K562 (cell line): ENCODE measurements at regions not wholly inside any gene's neighbourhood (a gene's known extent, or its start where the extent isn't known, plus 50 kb on each side); places are given as distances from the start of the nearest gene placed in this dataset.

Source experiments
- ATAC-seq: fragments of 200-7000 bp; cut with Tn5 transposase; 3 replicates; pipeline ENCODE4 v1.9.1; 2020; ENCODE audit warnings: moderate library complexity
- BruUV-seq: library from RNA; stranded (reverse); fragments of 400-500 nt; replicated peaks from 2 replicates; lab custom pipeline; 2021; lab: Mats Ljungman, UMichigan
- CTCF ChIA-PET: fragments of 300-600 bp; formaldehyde crosslinking; extraction: SDS; loops from one replicate; lab custom pipeline; 2021; ENCODE audit warnings: low intra/inter-chr PET ratio; lab: Yijun Ruan, JAX
- POLR2A ChIA-PET: fragments of 300-600, 350-650 bp; sonication (Branson Sonifier 250); formaldehyde crosslinking; extraction: SDS; loops from one replicate; lab custom pipeline; 2021; ENCODE audit warnings: antibody characterized with exemption, inconsistent platforms; lab: Yijun Ruan, JAX
- DNase-seq, 4 experiments: peaks; one replicate each; pipeline versions ENCODE4 v3.0.0 to v3.0.0-alpha.2; 2011 to 2018; ENCODE audit warnings: low spot score in 3 of 4, mixed read lengths in 3 of 4; ENCODE audit errors: extremely low read depth in 1 of 4
- FAIRE-seq: peaks from 2 replicates; lab custom pipeline; 2011; peaks lifted over from hg19 to GRCh38; lab: Jason Lieb, UNC
- H2AFZ ChIP-seq: 2 replicates; pipeline ENCODE4 v1.6.0; 2011; ENCODE audit warnings: low read depth, low read length, control low read depth, inconsistent platforms
- H3K27ac ChIP-seq: fragments of 200-600 bp; 3 replicates; pipeline ENCODE4 v1.8.0; 2011; ENCODE audit warnings: low read depth, mild to moderate bottlenecking, control low read depth, inconsistent platforms, low read length, moderate library complexity, mixed read lengths; ENCODE audit errors: extremely low read depth
- H3K27me3 ChIP-seq, 2 experiments: fragments of 300-600 bp in 1 of 2; 2 replicates in 1 of 2; 3 replicates in 1 of 2; pipeline versions ENCODE4 v1.6.0 to v1.8.0; 2011; ENCODE audit warnings: inconsistent platforms in 2 of 2, low read length in 2 of 2, mild to moderate bottlenecking in 1 of 2, mixed read lengths in 1 of 2, moderate library complexity in 1 of 2; ENCODE audit not compliant: control insufficient read depth in 2 of 2, insufficient read depth in 2 of 2
- H3K36me3 ChIP-seq: fragments of 300-600 bp; 3 replicates; pipeline ENCODE4 v1.8.0; 2011; ENCODE audit warnings: mild to moderate bottlenecking, low read length, inconsistent platforms; ENCODE audit not compliant: control insufficient read depth, insufficient read depth
- H3K4me1 ChIP-seq, 2 experiments: fragments of 200-600 bp in 1 of 2; replicated peaks in 1 of 2; 2 replicates in 1 of 2; 3 replicates in 1 of 2; pipeline versions ENCODE4 v1.5.1 to v1.8.0; 2011; ENCODE audit warnings: inconsistent platforms in 2 of 2, low read length in 2 of 2, mild to moderate bottlenecking in 1 of 2, mixed read lengths in 1 of 2, moderate library complexity in 1 of 2; ENCODE audit not compliant: control insufficient read depth in 2 of 2, insufficient read depth in 2 of 2
- H3K4me2 ChIP-seq: 2 replicates; pipeline ENCODE4 v1.6.1; 2011; ENCODE audit warnings: low read length, control low read depth, inconsistent platforms, mixed read lengths; ENCODE audit not compliant: insufficient read depth
- H3K4me3 ChIP-seq: fragments of 200-600 bp; sonication (generic), shearing (Covaris generic); 2 replicates; pipeline ENCODE4 v1.5.1; 2016; ENCODE audit warnings: control low read depth, inconsistent platforms
- H3K79me2 ChIP-seq: fragments of 200-600 bp; 3 replicates; pipeline ENCODE4 v1.8.0; 2011; ENCODE audit warnings: low read length, inconsistent platforms; ENCODE audit not compliant: control insufficient read depth, insufficient read depth
- H3K9ac ChIP-seq, 2 experiments: 2 replicates each; pipeline versions ENCODE4 v1.6.0 to v1.6.1; 2011; ENCODE audit warnings: low read depth in 2 of 2, low read length in 2 of 2, control low read depth in 1 of 2, inconsistent platforms in 1 of 2, mild to moderate bottlenecking in 1 of 2, mixed read lengths in 1 of 2; ENCODE audit not compliant: insufficient read depth in 1 of 2
- H3K9me1 ChIP-seq: one replicate; pipeline ENCODE4 v1.6.0; 2011; ENCODE audit warnings: inconsistent platforms, mild to moderate bottlenecking, low read length, moderate library complexity; ENCODE audit not compliant: control insufficient read depth, insufficient read depth
- H3K9me3 ChIP-seq: replicated peaks from 2 replicates; pipeline ENCODE4 v1.5.1; 2011; ENCODE audit warnings: low read depth, low read length, inconsistent platforms; ENCODE audit not compliant: control insufficient read depth, insufficient read depth
- H4K20me1 ChIP-seq: replicated peaks from 2 replicates; pipeline ENCODE4 v1.6.1; 2011; ENCODE audit warnings: low read length, inconsistent platforms, mixed read lengths; ENCODE audit not compliant: control insufficient read depth, insufficient read depth
- CHD4 ChIP-seq: fragments of 200-600 bp; sonication (generic); IDR thresholded peaks from 3 replicates; pipeline ENCODE4 v1.6.1; 2012; ENCODE audit warnings: low read depth, mild to moderate bottlenecking, mixed read lengths, low read length, inconsistent platforms; ENCODE audit not compliant: insufficient read depth, insufficient replicate concordance, poor library complexity, severe bottlenecking
- DIDO1 ChIP-seq: fragments of 450-650 bp; IDR thresholded peaks from 2 replicates; pipeline ENCODE4 v1.6.1; 2016; ENCODE audit warnings: low read depth, missing biosample characterization, missing genetic modification characterization
- ETS2 ChIP-seq: IDR thresholded peaks from 2 replicates; pipeline ENCODE4 v1.6.1; 2016; ENCODE audit warnings: borderline replicate concordance, missing genetic modification characterization, mild to moderate bottlenecking, moderate library complexity, missing compliant biosample characterization; ENCODE audit not compliant: poor library complexity, severe bottlenecking
- FOXP1 ChIP-seq: sonication (generic); formaldehyde crosslinking; IDR thresholded peaks from 2 replicates; pipeline ENCODE4 v1.8.0; 2022; ENCODE audit warnings: mild to moderate bottlenecking, missing genetic modification reagents
- MAFF ChIP-seq: IDR thresholded peaks from 2 replicates; pipeline ENCODE4 v1.6.1; 2012; ENCODE audit warnings: low read length, improper control_type of control experiment
- NUFIP1 ChIP-seq: fragments of 450-650 bp; IDR thresholded peaks from 2 replicates; pipeline ENCODE4 v1.6.1; 2018; ENCODE audit not compliant: partially characterized antibody
- PML ChIP-seq: IDR thresholded peaks from 2 replicates; pipeline ENCODE4 v1.6.1; 2012; ENCODE audit warnings: low read length, inconsistent platforms
- ZC3H4 ChIP-seq: sonication (generic); formaldehyde crosslinking; IDR thresholded peaks from 2 replicates; pipeline ENCODE4 v1.9.0; 2021; ENCODE audit warnings: missing genetic modification reagents, borderline replicate concordance
- ZNF41 ChIP-seq: fragments of 250-450 bp; sonication (Bioruptor Pico); conservative IDR thresholded peaks from 2 replicates; pipeline ENCODE4 v1.4.0; 2020; ENCODE audit warnings: mild to moderate bottlenecking
- ZSCAN32 ChIP-seq: fragments of 450-650 bp; formaldehyde crosslinking; IDR thresholded peaks from 2 replicates; pipeline ENCODE4 v1.4.0; 2020; ENCODE audit warnings: mild to moderate bottlenecking, moderate library complexity
- WGBS: fragments of 100-300 bp; shearing (Covaris generic); methylation state at CpG from one replicate; pipeline ENCODE4 v1.1.6; 2016; ENCODE audit warnings: low coverage, mixed read lengths; ENCODE audit not compliant: insufficient coverage; ENCODE audit errors: missing lambda C conversion rate; 5-methylcytosine and 5-hydroxymethylcytosine counted together
- in situ Hi-C: fragments of 300-500 bp; cut with MboI; formaldehyde crosslinking; loops from 4 replicates; pipeline ENCODE4 v1.15.0; 2018; ENCODE audit warnings: inconsistent platforms, mixed read lengths
- intact Hi-C: fragments of 100-400 bp; cut with micrococcal nuclease; formaldehyde crosslinking; loops from 2 replicates; pipeline ENCODE4 v1.14.2; 2022

DNA sequence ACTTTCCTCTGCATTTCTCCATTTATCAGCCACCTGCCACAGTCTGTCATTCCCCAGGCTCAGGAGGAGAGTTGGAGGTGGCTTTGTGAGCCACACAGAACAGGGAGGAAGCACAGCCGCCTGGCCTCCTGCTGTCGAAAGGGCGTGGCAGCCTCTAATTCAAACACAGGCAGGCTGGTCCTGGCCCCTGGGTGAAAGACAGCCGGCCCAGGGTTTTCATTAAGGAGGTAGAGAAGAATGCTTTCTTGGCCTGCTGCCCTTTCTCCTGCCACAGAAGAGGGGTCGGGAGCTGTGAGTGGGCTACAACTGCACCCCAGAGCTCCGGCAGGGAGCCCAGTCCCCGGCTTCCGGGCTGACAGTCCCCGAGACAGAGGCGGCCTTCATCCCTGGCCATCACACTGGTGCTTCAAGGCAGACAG is 108.6 kb upstream of the FZD10 start:
- WGBS = 2% methylated on average over 9 of the region's 10 CpGs
- Histone ChIP-seq H4K20me1 (no peaks in the 10 kb centered on the region), H3K27me3 (peaks cover 0 to 10% of the 10 kb centered on the region in 2 experiments; a peak in 1 of 5 replicates), H3K9ac (no peak overlapping the region), H3K4me1 (no peaks in the 10 kb centered on the region; a peak in 1 of 5 replicates), H3K27ac (no peak overlapping the region), H2AFZ (no peak overlapping the region)
- intact Hi-C loops = no loop called here
- no peak for ATAC-seq
- DNase-seq = no peak
- in situ Hi-C loops = no loop called here
- CTCF ChIA-PET = no interaction called here
- no peak for TF ChIP-seq NUFIP1
- no peak for TF ChIP-seq MAFF
- TF ChIP-seq, all 486 proteins: peak for 0
- BruUV-seq = no TSS peak
- H3K4me3 ChIP-seq = no peak overlapping the region
- FAIRE-seq = no peak
- no peaks in the 10 kb centered on the region for H3K36me3 ChIP-seq
- no peaks in the 10 kb centered on the region for H3K79me2 ChIP-seq
- H3K9me3 ChIP-seq = peaks cover 5% of the 10 kb centered on the region
- no peaks in the 10 kb centered on the region for H3K9me1 ChIP-seq
- POLR2A ChIA-PET = no interaction called here
- H3K4me2 ChIP-seq = no peak overlapping the region

DNA sequence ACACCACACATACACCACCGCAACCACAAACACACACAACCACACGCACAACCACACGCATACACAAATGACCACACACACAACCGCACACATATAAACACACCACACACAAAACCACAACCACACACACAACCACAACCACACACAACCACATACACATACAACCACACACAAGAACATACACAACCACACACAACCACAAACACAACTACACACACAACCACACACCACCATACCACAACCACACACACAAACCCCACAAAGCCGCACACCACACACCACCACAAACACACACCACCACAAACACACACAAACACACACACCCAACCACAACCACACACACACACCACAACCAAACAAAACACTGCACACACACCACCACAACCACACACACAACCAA is 107.5 kb upstream of the FZD10 start:
- no TSS peak for BruUV-seq
- no peaks in the 10 kb centered on the region; a peak in 1 of 5 replicates for H3K4me1 ChIP-seq
- no peaks in the 10 kb centered on the region for H3K79me2 ChIP-seq
- CTCF ChIA-PET = no interaction called here
- no peak for TF ChIP-seq ZNF41 (CRISPR knock-in tag)
- TF ChIP-seq ZC3H4 (CRISPR knock-in tag) = no peak
- TF ChIP-seq PML = no peak
- no peak for TF ChIP-seq DIDO1 (tag)
- TF ChIP-seq FOXP1 = no peak
- TF ChIP-seq ETS2 (tag) = no peak
- no peak for TF ChIP-seq CHD4
- TF ChIP-seq ZSCAN32 (CRISPR knock-in tag) = no peak
- in situ Hi-C loops (no loop called here), intact Hi-C loops (no loop called here)
- no peaks in the 10 kb centered on the region for H4K20me1 ChIP-seq
- H3K9me3 ChIP-seq = peaks cover 5% of the 10 kb centered on the region
- H2AFZ ChIP-seq = no peak overlapping the region
- no peak for ATAC-seq
- no peak overlapping the region for H3K4me2 ChIP-seq
- 94% methylated on average over 4 of the region's 5 CpGs for WGBS
- H3K9ac ChIP-seq = no peak overlapping the region
- POLR2A ChIA-PET = no interaction called here
- no peak overlapping the region for H3K27ac ChIP-seq
- peaks cover 0 to 10% of the 10 kb centered on the region in 2 experiments; a peak in 1 of 5 replicates for H3K27me3 ChIP-seq
- no peak overlapping the region for H3K4me3 ChIP-seq
- no peaks in the 10 kb centered on the region for H3K36me3 ChIP-seq
- no peaks in the 10 kb centered on the region for H3K9me1 ChIP-seq
- FAIRE-seq = peak; percentile 62
- DNase-seq = no peak
